Psoas muscle (tissue), 7 donors: ENCODE measurements at regions not wholly inside any gene's neighbourhood (a gene's known extent, or its start where the extent isn't known, plus 50 kb on each side); places are given as distances from the start of the nearest gene placed in this dataset.

Source experiments
- ATAC-seq, 4 donors: fragments of 200-7000 bp; cut with Tn5 transposase; one replicate each; pipeline ENCODE4 v1.9.1; 2020; ENCODE audit warnings: moderate library complexity in 3 of 4, mild to moderate bottlenecking in 2 of 4
- DNase-seq, 2 donors: peaks; one replicate each; pipeline ENCODE4 v3.0.0-alpha.2; 2020
- H3K27ac ChIP-seq: fragments of 200-600 bp; one replicate; pipeline ENCODE4 v1.8.0; 2022
- H3K27me3 ChIP-seq, 3 donors: fragments of 200-600 bp in 1 of 3; one replicate each; pipeline versions ENCODE4 v1.6.1 to v1.8.0; 2013 to 2022; ENCODE audit warnings: low read length in 2 of 3, mild to moderate bottlenecking in 2 of 3, moderate library complexity in 1 of 3; ENCODE audit not compliant: insufficient read depth in 3 of 3
- H3K36me3 ChIP-seq, 2 donors: fragments of 200-600 bp in 1 of 2; one replicate each; pipeline versions ENCODE4 v1.6.1 to v1.8.0; 2013 to 2022; ENCODE audit warnings: low read depth in 1 of 2, mild to moderate bottlenecking in 1 of 2, moderate library complexity in 1 of 2; ENCODE audit not compliant: insufficient read depth in 1 of 2
- H3K4me1 ChIP-seq: fragments of 200-600 bp; one replicate; pipeline ENCODE4 v1.8.0; 2022
- H3K4me3 ChIP-seq: fragments of 200-600 bp; one replicate; pipeline ENCODE4 v1.8.0; 2022; ENCODE audit warnings: mild to moderate bottlenecking
- H3K9me3 ChIP-seq: fragments of 200-600 bp; one replicate; pipeline ENCODE4 v1.8.0; 2022
- WGBS, 3 donors: extraction: QIAGEN DNeasy Blood & Tissue Kit; methylation state at CpG; one replicate each; pipeline versions ENCODE4 v1.1.6 to v1.1.7; 2013; 5-methylcytosine and 5-hydroxymethylcytosine counted together
- intact Hi-C, 2 donors: fragments of 100-400 bp; cut with DNase I; formaldehyde crosslinking; loops; one replicate each; pipeline versions ENCODE4 v1.11.0 to v1.14.2; 2022
- TF ChIP-seq, protein P1 (sequence below): fragments of 200-600 bp; IDR thresholded peaks from one replicate; pipeline ENCODE4 v1.8.0; 2022; ENCODE audit warnings: antibody characterized with exemption
- donor health status: healthy with polysubstance abuse.
- donor health status: DM: no; HTN: no; CAD: no; lungs with moderate emphysema.
- donor health status: Bipolar disorder and iron deficiency.
- donor health status: healthy.
- donor health status: DM: yes; HTN: yes; CAD: no.
- donor health status: DM: no; HTN: no; CAD: no.
- donor health status: DM: yes; HTN: yes; CAD: no.

DNA sequence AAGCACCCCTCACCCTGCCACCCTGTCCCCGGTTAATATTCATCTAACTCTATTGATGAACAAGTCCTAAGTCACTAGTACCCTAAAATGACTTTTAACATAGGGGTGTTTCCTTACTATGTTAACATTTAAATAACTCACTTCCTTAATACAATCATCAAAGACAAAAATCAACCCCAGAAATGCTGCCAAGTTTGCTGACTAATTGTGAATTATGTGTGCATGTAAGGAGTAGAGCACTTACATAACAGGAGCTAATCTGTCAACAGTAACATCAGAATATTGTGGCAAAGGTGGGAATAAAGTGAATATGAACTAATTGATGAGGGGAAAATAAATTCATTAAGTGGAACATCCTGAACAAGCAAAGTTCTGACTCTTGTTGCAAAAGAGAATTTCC, 81.4 kb upstream of the ERBB4 start:
- no peak for DNase-seq
- TF ChIP-seq, protein P1, sequence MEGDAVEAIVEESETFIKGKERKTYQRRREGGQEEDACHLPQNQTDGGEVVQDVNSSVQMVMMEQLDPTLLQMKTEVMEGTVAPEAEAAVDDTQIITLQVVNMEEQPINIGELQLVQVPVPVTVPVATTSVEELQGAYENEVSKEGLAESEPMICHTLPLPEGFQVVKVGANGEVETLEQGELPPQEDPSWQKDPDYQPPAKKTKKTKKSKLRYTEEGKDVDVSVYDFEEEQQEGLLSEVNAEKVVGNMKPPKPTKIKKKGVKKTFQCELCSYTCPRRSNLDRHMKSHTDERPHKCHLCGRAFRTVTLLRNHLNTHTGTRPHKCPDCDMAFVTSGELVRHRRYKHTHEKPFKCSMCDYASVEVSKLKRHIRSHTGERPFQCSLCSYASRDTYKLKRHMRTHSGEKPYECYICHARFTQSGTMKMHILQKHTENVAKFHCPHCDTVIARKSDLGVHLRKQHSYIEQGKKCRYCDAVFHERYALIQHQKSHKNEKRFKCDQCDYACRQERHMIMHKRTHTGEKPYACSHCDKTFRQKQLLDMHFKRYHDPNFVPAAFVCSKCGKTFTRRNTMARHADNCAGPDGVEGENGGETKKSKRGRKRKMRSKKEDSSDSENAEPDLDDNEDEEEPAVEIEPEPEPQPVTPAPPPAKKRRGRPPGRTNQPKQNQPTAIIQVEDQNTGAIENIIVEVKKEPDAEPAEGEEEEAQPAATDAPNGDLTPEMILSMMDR = no peak
- Histone ChIP-seq H3K9me3 (no peaks in the 10 kb centered on the region), H3K27me3 (no peaks in the 10 kb centered on the region), H3K36me3 (no peaks in the 10 kb centered on the region), H3K27ac (no peak overlapping the region), H3K4me1 (no peaks in the 10 kb centered on the region), H3K4me3 (no peak overlapping the region)
- 97 to 100% (median 99%) methylated on average over 1 of the region's 1 CpG for WGBS, 3 donors
- intact Hi-C loops = no loop called here
- ATAC-seq = no peak

DNA sequence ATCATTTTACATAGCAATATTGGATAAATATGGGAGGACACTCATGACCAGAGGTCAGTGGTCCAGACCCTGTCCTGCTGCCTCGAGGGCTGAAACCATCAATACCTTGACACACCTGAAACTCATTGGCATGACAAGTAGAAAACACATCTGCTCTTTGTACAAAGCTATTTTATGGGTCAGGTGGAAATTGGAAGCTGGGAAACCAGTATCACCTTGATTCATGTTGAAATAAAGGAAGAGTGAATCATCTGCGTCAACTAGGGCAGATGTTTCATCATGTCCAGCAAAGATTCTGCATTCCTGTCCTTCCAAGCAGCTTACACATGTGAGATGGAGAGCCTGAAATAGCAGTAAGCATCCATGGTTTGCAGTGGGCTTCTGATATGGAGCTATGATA, 80.0 kb upstream of the ERBB4 start:
- Histone ChIP-seq H3K27ac (no peak overlapping the region), H3K4me3 (no peak overlapping the region), H3K36me3 (no peaks in the 10 kb centered on the region), H3K4me1 (no peaks in the 10 kb centered on the region), H3K9me3 (no peaks in the 10 kb centered on the region), H3K27me3 (no peaks in the 10 kb centered on the region)
- intact Hi-C loops = no loop called here
- ATAC-seq (no peak), DNase-seq (no peak)
- WGBS, 3 donors = 74 to 79% (median 79%) methylated on average over 2 of the region's 2 CpGs
- TF ChIP-seq, protein P1 = no peak

DNA sequence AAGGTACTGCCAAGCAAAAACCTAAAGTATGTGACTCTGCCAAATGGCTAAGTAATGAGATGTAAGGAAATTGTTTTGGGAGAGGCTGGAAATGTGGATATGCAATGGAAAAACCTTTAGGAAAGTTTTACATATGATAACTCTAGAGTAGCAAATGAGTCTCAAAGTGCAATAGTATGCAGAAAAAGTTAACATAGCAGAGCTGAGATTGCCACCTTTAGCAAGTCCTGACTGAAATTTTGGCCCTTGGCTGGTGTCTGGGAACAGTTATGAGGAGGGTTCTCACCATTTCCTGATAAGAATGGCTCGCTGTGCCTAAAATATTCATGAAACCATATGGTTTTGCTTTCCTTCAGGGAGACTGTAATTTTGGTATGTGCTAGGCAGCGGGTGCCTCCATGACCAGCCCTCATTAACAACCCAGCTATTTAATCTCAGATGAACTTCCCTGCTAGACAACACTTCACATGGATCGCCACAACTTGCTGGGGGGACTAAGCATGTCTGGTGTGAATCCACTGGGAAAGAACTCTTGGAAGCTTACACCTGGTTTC, 72.3 kb upstream of the ERBB4 start:
- DNase-seq (no peak), ATAC-seq (no peak)
- TF ChIP-seq, protein P1 = no peak
- H3K36me3 ChIP-seq = no peaks in the 10 kb centered on the region
- H3K4me3 ChIP-seq = no peak overlapping the region
- H3K9me3 ChIP-seq = no peaks in the 10 kb centered on the region
- peaks cover 0 to 2% (median 0%) of the 10 kb centered on the region in 3 donors for H3K27me3 ChIP-seq
- no peak overlapping the region for H3K27ac ChIP-seq
- 69 to 81% (median 76%) methylated on average over 3 of the region's 3 CpGs for WGBS, 3 donors
- no peaks in the 10 kb centered on the region for H3K4me1 ChIP-seq
- intact Hi-C loops = no loop called here

DNA sequence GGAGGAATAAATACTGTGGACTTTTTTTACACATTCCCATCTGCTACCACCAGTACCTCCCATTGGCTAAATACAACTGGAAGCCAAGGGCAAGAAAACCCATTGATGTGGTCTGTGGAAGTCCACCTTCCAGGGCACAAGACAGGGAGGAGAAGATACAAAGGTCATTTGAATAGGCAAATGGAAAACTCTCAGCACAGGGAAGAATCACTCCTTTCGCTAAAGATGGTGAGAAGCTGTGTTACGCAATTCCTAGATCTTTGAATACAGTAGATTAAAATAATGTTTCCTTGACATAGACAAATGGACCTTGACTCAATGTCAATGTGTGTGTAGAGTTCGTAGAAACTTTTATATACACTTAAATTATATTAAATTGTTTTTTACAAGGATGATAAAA, 70.9 kb upstream of the ERBB4 start:
- WGBS, 3 donors = 84 to 91% (median 86%) methylated on average over 3 of the region's 3 CpGs

More for the DNA sequence above, 70.9 kb upstream of the ERBB4 start:
- no peaks in the 10 kb centered on the region for H3K4me1 ChIP-seq
- TF ChIP-seq, protein P1 = no peak
- ATAC-seq (no peak), DNase-seq (no peak)
- intact Hi-C loops = no loop called here
- H3K27me3 ChIP-seq = peaks cover 0 to 2% (median 0%) of the 10 kb centered on the region in 3 donors
- no peaks in the 10 kb centered on the region for H3K36me3 ChIP-seq
- no peak overlapping the region for H3K4me3 ChIP-seq
- H3K27ac ChIP-seq = no peak overlapping the region
- no peaks in the 10 kb centered on the region for H3K9me3 ChIP-seq
